Heart left ventricle (tissue), 16 donors: ENCODE measurements at regions not wholly inside any gene's neighbourhood (a gene's known extent, or its start where the extent isn't known, plus 50 kb on each side); places are given as distances from the start of the nearest gene placed in this dataset.
"Not testable (repeated sequence)": the region's sequence is repeated elsewhere in the genome, so short reads cannot be mapped to it uniquely, and the experiment has no call there.

Experiments
- ATAC-seq, 4 donors: fragments of 200-7000 bp; cut with Tn5 transposase; one replicate each; pipeline ENCODE4 v1.9.1; 2020 to 2022; ENCODE audit warnings: moderate library complexity in 4 of 4, mild to moderate bottlenecking in 3 of 4, moderate number of reproducible peaks in 1 of 4
- DNase-seq, 5 donors: peaks; one replicate each; pipeline ENCODE4 v3.0.0-alpha.2; 2020
- H3K27ac ChIP-seq, 12 donors: fragments of 200-600 bp; sonication (generic) in 4 of 12; one replicate each; pipeline versions ENCODE4 v1.5.0 to v1.8.0; 2016 to 2022; ENCODE audit warnings: mild to moderate bottlenecking in 2 of 12
- H3K27me3 ChIP-seq, 9 donors: fragments of 200-600 bp; sonication (generic) in 2 of 9; one replicate each; pipeline versions ENCODE4 v1.5.1 to v1.8.0; 2016 to 2022; ENCODE audit warnings: mild to moderate bottlenecking in 3 of 9
- H3K36me3 ChIP-seq, 9 donors: fragments of 200-600 bp; sonication (generic) in 2 of 9; one replicate each; pipeline versions ENCODE4 v1.5.0 to v1.8.0; 2018 to 2022; ENCODE audit warnings: mild to moderate bottlenecking in 2 of 9
- H3K4me1 ChIP-seq, 12 donors: fragments of 200-600 bp; sonication (generic) in 4 of 12; one replicate each; pipeline versions ENCODE4 v1.5.0 to v1.8.0; 2016 to 2022; ENCODE audit warnings: mild to moderate bottlenecking in 3 of 12
- H3K4me3 ChIP-seq, 12 donors: fragments of 200-600 bp; sonication (generic) in 4 of 12; one replicate each; pipeline versions ENCODE4 v1.5.0 to v1.8.0; 2017 to 2022; ENCODE audit warnings: mild to moderate bottlenecking in 9 of 12, moderate library complexity in 4 of 12
- H3K9me3 ChIP-seq, 12 donors: fragments of 200-600 bp; sonication (generic) in 4 of 12; one replicate each; pipeline versions ENCODE4 v1.5.0 to v1.8.0; 2016 to 2022; ENCODE audit warnings: mild to moderate bottlenecking in 1 of 12
- CTCF ChIP-seq, 12 donors: fragments of 200-600 bp; sonication (generic) in 4 of 12; IDR thresholded peaks; one replicate each; pipeline versions ENCODE4 v1.5.0 to v1.8.0; 2018 to 2022; ENCODE audit warnings: antibody characterized with exemption in 12 of 12, mild to moderate bottlenecking in 5 of 12
- POLR2A ChIP-seq, 2 donors: fragments of 450-650 bp; IDR thresholded peaks; one replicate each; pipeline ENCODE4 v1.6.1; 2017; ENCODE audit warnings: antibody characterized with exemption in 2 of 2, mild to moderate bottlenecking in 2 of 2, moderate library complexity in 2 of 2
- WGBS, 4 donors: extraction: QIAGEN DNeasy Blood & Tissue Kit in 2 of 4; methylation state at CpG; one replicate each; pipeline versions ENCODE4 v1.1.5 to v1.1.7; 2013 to 2018; 5-methylcytosine and 5-hydroxymethylcytosine counted together
- intact Hi-C, 10 donors: fragments of 100-400 bp; cut with DNase I; formaldehyde crosslinking; loops; one replicate each; pipeline versions ENCODE4 v1.11.1 to v1.14.2; 2022
- donor health status: ischemic (EF 13 %, LVEDD 7.1; RV severe dilation, severe dysfunction).
- donor health status: healthy with polysubstance abuse.
- donor health status: DM: no; HTN: yes; CAD: no.
- donor health status: DM: no; HTN: no; CAD: no.
- donor health status: ischemic (EF 25% LVEDD 6.9; RV normal size, moderate dysfunction).
- donor health status: ischemic (EF 25% LVEDD 5.7; RV mildly dilated, moderate dysfunction).
- donor health status: healthy.
- donor health status: DM: yes; HTN: yes; CAD: no.
- donor health status: ischemic (EF 35%, LVEDD 5.7; RV mildly dilated, moderate dysfunction).
- donor health status: nonischemic (EF 11% LVEDD 7.7; RV severe dilation, severe dysfunction).
- donor health status: DM: yes; HTN: yes; CAD: no.
- donor health status: PGD.
- donor health status: ischemic (EF 29% LVEDD 5.4; RV normal size, mild dysfunction).
- donor health status: nonischemic (EF 23%, LVEDD 6.1; RV moderate dilation, normal function).

- Histone ChIP-seq H3K4me1 (peaks cover 0 to 30% (median 14%) of the 10 kb centered on the region in 12 donors), H3K27me3 (peaks cover 0 to 5% (median 0%) of the 10 kb centered on the region in 9 donors), H3K9me3 (no peaks in the 10 kb centered on the region), H3K4me3 (no peak overlapping the region), H3K36me3 (no peaks in the 10 kb centered on the region), H3K27ac (peak overlapping the region in 1 of 12 donors; percentile 81)
- TF ChIP-seq CTCF (IDR thresholded peaks at IDR 0.05): no peak
- TF ChIP-seq POLR2A (IDR thresholded peaks at IDR 0.05): no peak
- 0 to 48% (median 22%) methylated on average over 1 of the region's 1 CpG for WGBS, 4 donors
- ATAC-seq (no peak), DNase-seq (no peak)
- intact Hi-C loops: loop anchor here in 1 of 10 donors (10.0 kb wide), 1 partner anchor 60 kb away; no protein-coding TSS in a partner anchor
Measured at GRCh38 chrX:45505214-45505613, 304.5 kb upstream of the DIPK2B start.

GRCh38 chrX:45503787-45504362 lies 303.2 kb upstream of the DIPK2B start:
- WGBS, 4 donors: 78 to 98% (median 87%) methylated on average over 5 to 31 of the region's 31 CpGs
- intact Hi-C loops: loop anchor here in 1 of 10 donors (10.0 kb wide), 1 partner anchor 59 kb away; no protein-coding TSS in a partner anchor

GRCh38 chrX:45502396-45502795 lies 301.7 kb upstream of the DIPK2B start:
- DNase-seq: no peak
- 77 to 89% (median 84%) methylated on average over 2 of the region's 2 CpGs for WGBS, 4 donors
- no peaks in the 10 kb centered on the region for H3K9me3 ChIP-seq
- no peak for ATAC-seq
- H3K4me1 ChIP-seq: peaks cover 0 to 23% (median 13%) of the 10 kb centered on the region in 12 donors
- peaks cover 0 to 7% (median 0%) of the 10 kb centered on the region in 9 donors for H3K27me3 ChIP-seq
- no peak overlapping the region for H3K4me3 ChIP-seq
- intact Hi-C loops: loop anchor here in 1 of 10 donors (10.0 kb wide), 1 partner anchor 58 kb away; no protein-coding TSS in a partner anchor
- no peak overlapping the region for H3K27ac ChIP-seq
- TF ChIP-seq POLR2A (IDR thresholded peaks at IDR 0.05): no peak
- TF ChIP-seq CTCF (IDR thresholded peaks at IDR 0.05): no peak
- H3K36me3 ChIP-seq: no peaks in the 10 kb centered on the region

More at GRCh38 chrX:45503787-45504362, 303.2 kb upstream of the DIPK2B start:
- not testable (repeated sequence) for ATAC-seq, H3K27ac ChIP-seq, H3K9me3 ChIP-seq, H3K27me3 ChIP-seq, H3K36me3 ChIP-seq, H3K4me3 ChIP-seq, DNase-seq
- peaks cover 0 to 30% (median 14%) of the 10 kb centered on the region in 12 donors for H3K4me1 ChIP-seq

- WGBS, 4 donors: 76 to 87% (median 83%) methylated on average over 3 of the region's 3 CpGs
- Histone ChIP-seq H3K4me3 (no peak overlapping the region), H3K27ac (no peak overlapping the region), H3K27me3 (peaks cover 0 to 7% (median 0%) of the 10 kb centered on the region in 9 donors), H3K9me3 (peaks cover 0 to 30% (median 0%) of the 10 kb centered on the region in 12 donors), H3K36me3 (no peaks in the 10 kb centered on the region), H3K4me1 (no peaks in the 10 kb centered on the region)
- DNase-seq (no peak), ATAC-seq (no peak)
- intact Hi-C loops: no loop called here
- no peak for TF ChIP-seq POLR2A (IDR thresholded peaks at IDR 0.05)
- TF ChIP-seq CTCF (IDR thresholded peaks at IDR 0.05): no peak
Measured at GRCh38 chrX:45497290-45497689, 296.6 kb upstream of the DIPK2B start.
